ENCODE measurements at regions not wholly inside any gene's neighbourhood (a gene's known extent, or its start where the extent isn't known, plus 50 kb on each side); places are given as distances from the start of the nearest gene placed in this dataset.
"Not testable (repeated sequence)": the region's sequence is repeated elsewhere in the genome, so short reads cannot be mapped to it uniquely, and the experiment has no call there.

DNA sequence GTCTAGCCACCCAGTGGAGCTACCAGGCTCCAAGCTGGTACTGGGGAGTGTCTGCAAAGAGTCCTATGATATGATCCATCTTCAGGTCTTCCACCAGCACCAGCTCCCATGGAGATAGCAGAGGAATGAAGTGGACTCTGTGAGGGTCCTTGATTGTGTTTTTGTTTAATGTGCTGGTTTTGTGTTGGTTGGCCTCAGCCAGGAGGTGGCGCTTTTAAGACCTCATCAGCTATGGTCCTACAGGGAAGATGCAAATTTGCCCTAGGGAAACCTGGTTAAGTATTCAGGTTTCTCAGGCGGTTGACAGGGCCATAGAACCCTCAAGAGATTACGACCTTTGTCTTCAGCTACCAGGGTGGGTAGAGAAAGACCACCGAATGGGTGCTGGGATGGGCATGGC lies 1141.1 kb downstream of the STIM2 start:
- DNase-seq, result no peak

DNA sequence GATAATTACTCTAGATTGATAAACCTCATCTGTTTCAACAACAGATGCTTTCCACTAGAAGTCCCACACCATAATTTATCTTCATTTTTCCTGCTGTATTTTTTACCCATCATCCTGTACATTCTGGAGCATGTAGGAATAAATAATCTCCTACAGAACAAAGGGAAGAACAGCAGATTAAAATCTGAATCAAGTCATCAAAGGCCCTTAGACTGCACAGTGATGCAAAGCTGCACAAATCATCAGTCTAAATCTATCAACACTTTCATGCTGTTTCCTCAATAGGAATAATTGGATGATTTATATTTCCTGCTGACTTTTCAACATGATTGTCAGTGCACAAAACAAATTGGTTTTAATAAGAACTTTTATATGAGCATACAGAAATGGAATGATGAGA lies 1143.9 kb downstream of the STIM2 start:
- DNase-seq, result no peak

DNA sequence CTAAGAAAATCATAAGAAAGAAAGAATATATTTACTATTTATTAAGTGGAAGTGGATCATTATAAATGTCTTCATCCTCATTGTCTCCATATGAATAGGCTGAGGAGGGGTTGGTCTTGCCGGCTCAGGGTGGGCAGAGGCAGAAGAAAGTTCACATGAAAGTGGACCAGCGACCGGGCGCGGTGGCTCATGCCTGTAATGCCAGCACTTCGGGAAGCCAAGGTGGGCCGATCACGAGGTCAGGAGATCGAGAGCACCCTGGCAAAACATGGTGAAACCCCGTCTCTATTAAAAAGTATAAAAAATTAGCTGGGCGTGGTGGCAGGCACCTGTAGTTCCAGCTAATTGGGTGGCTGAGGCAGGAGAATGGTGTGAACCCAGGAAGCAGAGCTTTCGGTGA lies 1145.4 kb downstream of the STIM2 start:
- DNase-seq, result no peak

DNA sequence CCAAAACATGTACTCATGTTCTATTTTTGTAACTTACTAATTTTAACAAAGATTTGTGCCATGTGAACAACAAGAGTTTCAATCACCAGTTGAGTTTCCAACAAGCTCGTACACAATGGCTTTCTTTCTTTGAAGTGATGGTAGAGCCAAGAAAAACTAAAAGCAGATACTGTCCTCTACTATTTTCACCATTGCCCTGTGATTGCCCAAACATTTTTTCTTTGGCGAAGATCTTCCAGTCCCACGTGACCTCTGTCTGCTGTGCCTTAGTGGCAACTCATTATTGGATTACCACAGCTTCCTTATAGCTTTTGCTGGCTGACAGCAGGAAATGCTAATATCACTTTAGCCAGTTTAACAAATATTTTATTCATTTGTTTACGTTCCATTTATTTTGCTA lies 1147.1 kb downstream of the STIM2 start:
- no peak for DNase-seq

DNA sequence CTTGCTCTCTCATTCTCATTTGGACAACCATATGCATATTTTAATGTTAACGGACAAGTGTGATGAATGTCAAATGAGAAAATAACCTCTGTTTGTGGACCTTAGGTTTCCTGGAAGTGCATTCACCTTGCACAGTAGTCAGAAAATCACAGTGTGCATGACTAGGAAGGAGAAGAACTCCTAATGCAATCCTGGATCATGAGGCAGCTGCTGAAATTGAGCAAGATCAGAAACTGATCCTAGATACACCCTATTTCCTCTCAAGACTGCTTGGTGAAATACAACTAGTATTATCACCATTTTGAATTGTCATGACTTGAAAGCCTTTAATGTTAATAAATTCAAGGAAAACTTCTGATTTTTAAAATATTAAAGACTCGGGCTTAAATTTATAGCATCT lies 1148.9 kb downstream of the STIM2 start:
- no peak for DNase-seq

DNA sequence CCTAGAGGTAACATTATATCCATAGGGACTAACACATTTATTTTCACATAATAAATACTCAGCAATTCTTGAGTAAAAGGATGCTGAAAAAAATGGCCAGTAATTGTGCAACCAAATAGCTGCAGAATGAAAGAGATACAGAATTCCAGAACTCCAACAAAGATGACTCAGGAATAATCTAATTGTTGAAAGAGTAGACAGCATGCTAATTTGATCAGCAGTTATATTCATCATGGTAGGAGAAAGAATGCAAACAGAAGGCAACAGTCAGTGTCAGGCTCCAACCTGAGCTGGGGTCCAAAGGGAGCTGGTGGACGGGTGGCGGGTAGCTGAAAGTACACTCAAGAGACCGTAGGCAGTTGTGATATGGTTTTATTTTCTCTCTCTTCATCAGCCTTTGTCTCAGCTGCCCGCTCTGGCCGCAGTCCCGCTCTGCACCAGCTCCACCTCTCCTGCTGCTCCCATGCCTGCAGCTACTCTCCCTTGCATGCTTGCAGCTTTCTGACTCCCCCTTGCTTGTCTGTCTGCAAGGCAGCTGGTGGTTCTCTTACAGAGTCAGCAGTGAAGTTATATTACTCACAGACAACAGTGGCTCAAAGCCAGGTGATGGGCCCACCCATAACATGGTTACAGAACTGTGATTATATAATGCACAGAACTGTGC lies 1150.1 kb downstream of the STIM2 start:
- no peak for DNase-seq

DNA sequence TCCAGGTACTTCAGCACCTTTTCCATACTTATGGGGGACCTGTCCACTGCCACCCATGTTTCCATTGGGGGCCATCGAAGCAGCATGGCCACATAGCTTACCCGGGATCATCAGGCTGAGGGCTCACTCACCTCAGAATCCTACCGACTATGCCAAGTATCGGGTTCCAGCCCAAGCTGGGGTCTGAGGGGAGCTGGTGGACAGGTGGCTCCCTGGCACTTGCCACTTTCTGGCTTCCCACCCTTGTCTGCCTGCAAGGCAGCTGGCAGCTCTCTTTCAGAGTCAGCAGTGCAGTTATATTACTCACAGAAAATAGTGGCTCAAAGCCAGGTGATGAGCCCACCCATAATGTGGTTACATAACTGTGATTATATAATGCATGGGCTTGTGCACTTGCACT lies 1153.8 kb downstream of the STIM2 start:
- DNase-seq, result no peak

DNA sequence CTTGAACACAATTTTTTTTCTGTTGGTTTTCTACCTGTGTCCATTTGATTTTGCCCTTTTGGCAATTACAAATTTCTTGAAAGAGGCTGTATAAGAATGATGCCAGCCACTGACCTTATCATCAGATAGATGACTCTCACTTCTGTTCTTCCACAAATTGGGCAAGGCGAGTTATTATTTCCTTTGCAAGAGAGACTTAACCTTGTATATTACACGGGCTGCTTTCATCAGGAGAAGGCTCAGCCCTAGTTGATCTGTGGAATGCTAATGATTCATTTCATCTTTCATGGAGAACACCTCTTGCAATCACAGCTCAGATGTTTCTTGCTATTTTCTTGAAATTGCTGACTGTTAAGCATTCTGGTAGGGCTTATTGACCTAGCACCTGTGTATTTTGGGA lies 1155.4 kb downstream of the STIM2 start:
- DNase-seq, result no peak

DNA sequence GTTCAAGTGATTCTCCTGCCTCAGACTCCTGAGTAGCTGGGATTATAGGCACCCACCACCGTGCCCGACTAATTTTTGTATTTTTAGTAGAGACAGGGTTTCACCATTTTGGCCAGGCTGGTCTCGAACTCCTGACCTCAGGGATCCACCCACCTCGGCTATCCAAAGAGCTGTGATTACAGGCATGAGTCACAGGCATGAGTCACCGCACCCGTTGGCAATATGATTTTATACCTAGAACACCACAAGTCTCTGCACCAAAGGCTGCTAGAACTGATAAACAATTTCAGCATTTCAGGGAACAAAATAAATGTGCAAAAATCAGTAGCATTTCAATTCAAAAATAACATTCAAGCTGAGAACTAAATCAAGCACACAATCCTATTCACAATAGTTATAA lies 1177.6 kb downstream of the STIM2 start:
- not testable (repeated sequence) for DNase-seq

DNA sequence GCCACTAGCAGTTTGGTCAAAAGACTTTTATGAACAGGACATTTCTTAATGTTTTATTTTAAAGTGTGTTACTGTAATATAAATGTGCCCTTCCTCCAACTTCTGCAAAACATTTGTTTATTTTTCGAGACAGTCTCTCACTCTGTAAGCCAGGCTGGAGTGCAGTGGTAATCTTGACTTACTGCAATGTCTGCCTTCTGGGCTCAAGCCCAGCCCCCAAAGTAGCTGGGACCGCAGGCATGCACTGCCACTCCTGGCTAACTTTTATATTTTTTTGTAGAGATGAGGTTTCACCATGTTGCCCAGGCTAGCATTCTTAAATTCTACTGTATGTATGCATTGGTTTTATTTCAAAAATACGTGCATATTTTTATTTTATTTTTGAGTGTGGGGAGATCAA lies 1201.9 kb downstream of the STIM2 start:
- DNase-seq, result no peak

DNA sequence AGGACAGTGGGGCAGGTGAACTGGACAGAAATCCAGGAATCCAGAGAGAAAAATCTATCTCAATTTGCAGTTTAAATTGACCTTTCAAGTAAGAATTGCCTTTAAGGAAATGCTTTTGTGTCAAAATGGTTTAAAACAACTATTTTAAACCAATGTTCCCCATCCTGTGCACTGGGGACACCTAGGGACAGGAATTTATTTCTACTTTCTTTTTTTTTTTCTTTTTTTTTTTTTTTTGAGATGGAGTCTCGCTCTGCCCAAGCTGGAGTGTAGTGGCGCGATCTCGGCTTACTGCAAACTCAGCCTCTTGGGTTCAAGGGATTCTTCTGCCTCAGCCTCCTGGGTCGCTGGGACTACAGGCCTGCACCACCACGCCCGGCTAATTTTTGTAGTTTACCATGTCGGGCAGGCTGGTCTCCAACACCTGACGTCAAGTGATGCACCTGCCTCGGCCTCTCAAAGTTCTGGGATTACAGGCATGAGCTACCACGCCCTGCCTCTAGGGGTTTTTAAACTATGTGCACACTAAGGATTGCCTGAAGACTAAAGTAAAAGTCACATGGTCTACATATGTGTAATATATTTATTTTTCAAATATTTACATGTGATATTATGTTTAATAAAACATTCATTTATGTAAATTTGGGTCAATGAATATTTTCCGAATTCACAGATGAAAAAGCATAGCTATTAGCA lies 1213.4 kb downstream of the STIM2 start:
- DNase-seq, result no peak

DNA sequence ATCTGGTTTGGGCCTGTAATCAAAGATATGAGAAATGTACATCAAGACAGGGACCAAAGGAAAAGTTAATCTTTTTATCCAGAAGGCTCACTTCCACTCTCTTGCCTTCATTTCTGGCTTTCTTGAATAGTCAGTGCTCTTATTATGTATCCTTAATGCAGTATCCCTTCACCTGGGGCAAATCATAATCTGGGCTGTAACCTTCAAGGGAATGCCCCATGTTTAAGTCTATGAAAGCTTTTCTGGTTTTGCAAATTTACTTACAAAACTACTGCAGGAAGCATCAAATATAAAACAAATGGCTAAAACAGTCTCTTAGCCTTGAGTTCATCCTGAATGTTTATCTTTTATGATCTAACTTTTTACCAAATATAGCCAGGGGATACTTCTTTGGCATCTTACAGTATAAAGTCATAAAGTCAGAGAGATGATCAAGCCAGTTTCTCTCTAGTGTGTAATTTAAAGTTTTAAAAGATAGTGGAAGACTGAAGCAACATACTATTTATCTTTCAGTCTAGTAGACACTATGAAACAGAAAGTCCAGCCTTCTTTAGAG lies 1214.8 kb downstream of the STIM2 start:
- no peak for DNase-seq

DNA sequence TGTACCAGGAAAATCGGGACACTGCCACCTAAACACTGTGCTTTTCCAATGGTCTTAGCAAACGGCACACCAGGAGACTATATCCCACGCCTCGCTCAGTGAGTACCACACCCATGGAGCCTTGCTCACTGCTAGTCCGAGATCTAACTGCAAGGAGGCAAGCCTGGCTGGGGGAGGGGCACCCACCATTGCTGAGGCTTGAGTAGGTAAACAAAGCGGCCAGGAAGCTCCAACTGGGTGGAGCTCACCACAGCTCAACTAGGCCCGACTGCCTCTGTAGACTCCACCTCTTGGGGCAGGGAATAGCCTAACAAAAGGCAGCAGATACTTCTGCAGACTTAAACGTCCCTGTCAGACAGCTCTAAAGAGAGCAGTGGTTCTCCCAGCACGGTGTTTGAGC lies 1216.6 kb downstream of the STIM2 start:
- not testable (repeated sequence) for DNase-seq

DNA sequence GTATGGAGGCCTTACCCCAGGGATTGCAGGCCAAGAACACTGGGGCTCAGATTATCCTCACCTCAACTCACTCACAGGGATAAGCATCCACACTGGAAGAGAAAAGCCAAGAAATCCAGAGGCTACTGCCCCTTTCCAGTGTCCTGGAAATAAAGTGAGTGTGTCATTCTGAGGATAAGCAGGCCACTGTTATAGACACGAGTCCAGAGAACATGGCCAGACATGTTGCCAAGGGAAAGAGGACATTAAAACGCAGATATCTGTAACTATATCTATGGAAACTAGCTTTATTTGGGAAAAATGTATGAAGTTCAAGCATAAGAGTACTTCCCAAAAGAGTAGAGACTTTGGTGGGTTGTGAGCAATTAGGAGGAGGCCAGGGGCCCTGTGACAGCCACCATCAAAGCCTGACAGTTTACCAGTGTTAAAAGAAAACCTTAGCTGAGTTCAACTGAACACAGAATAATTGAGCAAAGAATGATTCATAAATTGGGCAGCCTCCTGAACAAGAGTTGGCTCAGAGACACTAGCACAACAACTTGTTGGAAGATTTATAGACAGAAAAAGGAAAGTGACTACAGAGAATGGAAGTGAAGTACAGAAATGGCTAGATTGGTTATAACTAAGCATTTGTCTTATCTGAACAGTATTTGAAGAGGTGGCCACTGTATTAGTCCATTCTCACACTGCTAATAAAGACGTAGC lies 1222.2 kb downstream of the STIM2 start:
- no peak for DNase-seq

DNA sequence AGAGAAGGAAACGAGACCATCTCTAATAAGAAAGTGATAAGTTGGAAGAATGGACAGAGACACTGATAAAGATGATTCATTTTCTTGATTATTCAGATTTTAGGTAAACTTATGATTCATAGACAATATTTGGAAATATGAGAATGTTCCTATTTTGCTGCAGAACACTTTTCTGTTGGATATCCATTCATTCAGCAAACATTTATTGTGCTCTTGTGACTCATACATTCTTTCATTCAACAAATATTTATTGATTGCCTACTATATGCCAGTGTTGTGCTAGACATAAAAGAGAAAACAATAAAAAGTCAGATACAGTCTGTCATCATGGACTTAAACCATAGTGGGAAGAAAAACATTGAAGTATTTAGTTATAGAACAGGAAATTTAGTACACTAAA lies 1232.0 kb downstream of the STIM2 start:
- no peak for DNase-seq

DNA sequence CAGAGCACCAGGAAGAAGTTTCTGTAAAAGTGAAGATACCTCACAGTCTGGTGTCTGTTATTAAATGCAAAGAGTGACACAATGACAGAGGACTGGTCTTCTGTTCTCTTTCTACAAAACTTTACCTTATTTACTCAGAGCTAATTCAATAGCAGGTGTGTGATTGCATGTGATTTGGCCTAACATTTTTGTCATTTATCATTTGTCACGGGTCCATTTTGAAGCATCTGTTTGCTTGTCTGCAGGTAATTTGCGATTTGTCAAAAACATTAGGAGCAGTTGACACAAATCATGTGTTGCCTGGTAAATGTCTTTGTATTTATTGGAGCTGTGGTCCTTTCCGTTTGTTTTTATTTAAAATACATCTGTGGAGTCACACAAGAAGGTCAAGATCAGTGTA lies 1232.4 kb downstream of the STIM2 start:
- DNase-seq, result no peak

DNA sequence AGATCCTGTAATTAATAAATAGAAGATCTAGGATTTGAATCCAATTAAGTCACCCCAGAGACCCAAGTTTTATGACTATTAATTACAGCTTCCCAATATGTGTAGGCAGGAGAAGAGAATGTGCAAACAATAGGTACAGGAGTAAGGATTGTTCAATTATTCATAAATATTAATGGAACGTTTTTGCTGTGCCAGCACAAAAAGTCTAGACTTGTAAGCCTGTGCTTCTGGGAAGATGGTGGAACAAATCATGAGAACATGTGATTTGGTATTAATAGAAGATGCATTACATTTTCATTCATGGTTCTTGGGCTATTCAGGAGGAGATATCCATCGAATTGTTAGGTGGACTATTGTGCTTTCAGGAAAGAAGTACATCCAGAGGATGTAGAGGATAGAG lies 1240.9 kb downstream of the STIM2 start:
- no peak for DNase-seq

DNA sequence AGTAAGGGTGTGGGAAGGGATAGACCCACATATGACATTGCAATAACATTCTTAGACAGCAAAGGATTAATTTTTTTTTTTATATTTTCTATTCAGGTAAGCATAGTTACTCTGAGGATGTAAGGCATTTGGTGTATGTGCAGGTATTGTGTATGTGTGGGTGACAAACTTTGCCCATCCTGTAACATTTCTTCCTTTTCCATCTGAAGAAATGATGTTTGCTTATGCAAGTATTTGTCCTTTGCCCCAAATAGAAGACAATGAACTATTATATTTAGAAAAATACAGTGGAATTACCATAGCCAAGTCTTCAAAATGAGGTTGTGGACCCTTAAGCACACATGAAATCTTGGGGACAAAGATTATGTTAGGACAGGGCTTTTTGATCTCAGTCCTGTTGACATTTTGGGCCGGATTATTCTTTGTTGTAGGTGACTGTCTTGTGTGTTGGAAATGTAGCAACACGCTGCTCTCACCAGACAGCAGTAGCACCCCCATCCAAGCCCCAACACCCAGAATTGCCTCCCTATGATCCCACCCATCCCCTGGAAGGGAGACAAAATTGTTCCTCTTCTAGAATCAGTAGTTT lies 1244.7 kb downstream of the STIM2 start:
- DNase-seq, result no peak

DNA sequence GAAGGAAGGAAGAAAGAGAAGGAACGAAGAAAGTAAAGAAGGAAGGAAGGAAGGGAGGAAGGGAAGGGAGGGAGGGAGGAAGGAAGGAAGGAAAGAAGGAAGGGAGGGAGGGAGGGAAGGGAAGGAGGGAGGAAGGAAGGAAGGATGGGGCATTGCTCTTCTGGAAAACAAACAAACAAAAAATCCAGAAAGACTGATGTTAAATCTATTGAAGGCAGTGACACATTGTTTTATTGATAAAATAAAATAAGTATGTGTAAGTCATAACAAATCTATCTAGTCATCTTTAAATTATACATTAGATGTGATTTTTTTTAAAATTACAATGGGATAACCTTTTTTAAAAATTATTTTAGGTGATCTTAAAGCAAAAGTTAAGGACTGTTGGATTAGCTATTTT lies 1245.5 kb downstream of the STIM2 start:
- no peak for DNase-seq

DNA sequence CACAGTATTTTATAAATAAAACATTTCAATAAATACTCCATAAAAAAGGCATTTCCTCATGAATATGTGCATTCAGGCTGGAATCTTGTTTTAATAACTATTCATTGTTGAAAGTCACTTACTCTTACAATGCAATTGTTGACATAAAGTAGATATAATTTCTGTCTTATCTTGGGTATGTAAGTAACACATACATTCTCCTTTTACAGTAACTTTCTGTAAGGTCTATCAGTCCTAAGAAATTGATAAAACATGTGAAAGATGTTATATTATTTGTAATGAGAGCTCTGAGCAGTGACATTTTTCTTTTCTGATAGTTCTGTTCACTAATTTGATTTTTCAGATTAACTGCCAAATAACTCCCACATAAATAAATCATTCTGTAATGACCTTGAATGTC lies 1249.2 kb downstream of the STIM2 start:
- DNase-seq, result no peak

DNA sequence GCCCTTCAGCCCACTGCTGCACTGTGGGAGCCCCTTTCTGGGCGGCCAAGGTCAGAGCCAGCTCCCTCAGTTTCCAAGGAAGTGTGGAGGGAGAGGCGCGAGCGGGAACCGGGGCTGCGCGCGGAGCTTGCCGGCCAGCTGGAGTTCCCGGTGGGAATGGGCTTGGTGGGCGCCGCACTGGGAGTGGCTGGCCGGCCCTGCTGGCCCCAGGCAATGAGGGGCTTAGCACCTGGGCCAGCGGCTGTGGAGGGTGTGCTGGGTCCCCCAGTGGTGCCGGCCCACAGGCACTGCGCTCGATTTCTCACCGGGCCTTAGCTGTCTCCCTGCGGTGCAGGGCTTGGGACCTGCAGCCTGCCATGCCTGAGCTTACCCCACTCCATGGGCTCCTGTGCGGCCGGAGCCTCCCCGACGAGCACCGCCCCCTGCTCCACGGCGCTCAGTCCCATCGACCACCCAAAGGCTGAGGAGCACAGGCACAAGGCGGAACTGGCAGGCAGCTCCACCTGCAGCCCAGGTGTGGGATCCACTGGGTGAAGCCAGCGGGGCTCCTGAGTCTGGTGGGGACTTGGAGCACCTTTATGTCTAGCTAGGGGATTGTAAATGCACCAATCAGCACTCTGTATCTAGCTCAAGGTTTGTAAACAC lies 1252.2 kb downstream of the STIM2 start:
- not testable (repeated sequence) for DNase-seq

DNA sequence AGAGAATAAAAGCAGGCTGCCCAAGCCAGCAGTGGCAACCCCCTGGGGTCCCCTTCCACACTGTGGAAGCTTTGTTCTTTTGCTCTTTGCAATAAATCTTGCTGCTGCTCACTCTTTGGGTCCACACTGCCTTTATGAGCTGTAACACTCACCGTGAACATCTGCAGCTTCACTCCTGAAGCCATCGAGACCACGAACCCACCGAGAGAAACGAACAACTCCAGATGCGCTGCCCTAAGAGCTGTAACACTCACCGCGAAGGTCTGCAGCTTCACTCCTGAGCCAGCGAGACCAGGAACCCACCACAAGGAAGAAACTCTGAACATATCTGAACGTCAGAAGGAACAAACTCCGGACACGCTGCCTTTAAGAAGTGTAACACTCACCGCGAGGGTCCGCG lies 1252.9 kb downstream of the STIM2 start:
- not testable (repeated sequence) for DNase-seq

DNA sequence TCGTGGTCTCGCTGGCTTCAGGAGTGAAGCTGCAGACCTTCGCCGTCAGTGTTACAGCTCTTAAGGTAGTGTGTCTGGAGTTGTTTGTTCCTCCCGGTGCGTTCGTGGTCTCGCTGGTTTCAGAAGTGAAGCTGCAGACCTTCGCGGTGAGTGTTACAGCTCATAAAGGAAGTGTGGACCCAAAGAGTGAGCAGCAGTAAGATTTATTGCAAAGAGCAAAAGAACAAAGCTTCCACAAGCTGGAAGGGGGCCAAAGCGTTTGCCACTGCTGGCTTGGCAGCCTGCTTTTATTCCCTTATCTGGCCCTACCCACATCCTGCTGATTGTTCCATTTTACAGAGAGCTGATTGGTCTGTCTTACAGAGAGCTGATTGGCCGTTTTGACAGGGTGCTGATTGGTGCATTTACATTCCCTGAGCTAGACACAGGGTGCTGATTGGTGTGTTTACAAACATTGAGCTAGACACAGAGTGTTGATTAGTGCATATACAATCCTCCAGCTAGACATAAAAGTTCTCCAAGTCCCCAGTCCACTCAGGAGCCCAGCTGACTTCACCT lies 1256.0 kb downstream of the STIM2 start:
- not testable (repeated sequence) for DNase-seq
